HG02970 (cell line): ENCODE measurements at regions not wholly inside any gene's neighbourhood (a gene's known extent, or its start where the extent isn't known, plus 50 kb on each side); places are given as distances from the start of the nearest gene placed in this dataset.
"Not testable (repeated sequence)": the region's sequence is repeated elsewhere in the genome, so short reads cannot be mapped to it uniquely, and the experiment has no call there.

ENCODE experiments used
- ATAC-seq: cut with Tn5 transposase; IDR thresholded peaks from one replicate; pipeline ENCODE4 v1.9.1; 2021; ENCODE audit warnings: mild to moderate bottlenecking, moderate library complexity, moderate number of reproducible peaks; ENCODE audit not compliant: unreplicated experiment, low FRiP score

DNA sequence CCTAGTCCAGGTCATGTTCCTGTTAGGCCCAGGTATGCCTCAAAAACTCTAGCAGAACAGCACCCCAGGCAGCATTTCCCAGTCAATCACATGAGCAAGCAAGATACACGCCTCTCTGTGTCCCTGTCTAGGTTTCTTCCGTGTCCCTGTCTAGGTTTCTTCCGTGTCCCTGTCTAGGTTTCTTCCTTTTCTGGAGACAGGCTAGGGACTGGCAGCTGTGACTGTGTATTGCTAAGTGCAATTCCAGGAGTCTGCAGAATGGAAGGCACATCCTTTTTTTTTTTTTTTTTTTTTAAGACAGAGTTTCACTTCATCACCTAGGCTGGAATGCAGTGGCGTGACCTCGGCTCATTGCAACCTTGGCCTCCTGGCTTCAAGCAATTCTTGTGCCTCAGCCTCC lies 77.6 kb downstream of the SETD4 start:
- no peak for ATAC-seq

DNA sequence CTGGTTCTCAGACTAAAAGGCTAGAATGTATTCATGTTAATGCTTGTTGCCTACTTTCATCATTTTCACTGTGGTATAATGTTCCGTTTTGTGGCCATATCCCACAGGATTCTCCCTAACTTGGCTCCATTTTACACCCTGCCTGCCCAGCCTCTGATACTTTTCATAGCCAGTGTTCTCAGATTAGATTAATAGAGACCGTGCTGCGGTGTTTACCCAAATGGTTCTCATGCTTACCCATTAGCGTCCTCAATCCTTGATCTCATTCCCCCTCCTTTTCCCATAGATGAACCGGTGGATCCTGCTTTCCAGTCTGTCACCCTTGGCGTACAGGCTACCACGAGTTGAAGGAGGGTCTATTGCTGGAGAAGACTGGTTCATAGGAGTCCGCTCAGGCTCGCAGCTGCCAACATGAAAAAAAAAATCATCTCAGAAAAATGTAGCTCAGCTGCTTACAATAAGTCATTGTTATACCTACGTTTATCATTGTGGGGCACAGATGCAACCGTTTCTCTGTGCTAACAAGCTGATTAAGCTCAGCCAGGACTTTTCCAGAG lies 78.7 kb downstream of the SETD4 start:
- no peak for ATAC-seq

DNA sequence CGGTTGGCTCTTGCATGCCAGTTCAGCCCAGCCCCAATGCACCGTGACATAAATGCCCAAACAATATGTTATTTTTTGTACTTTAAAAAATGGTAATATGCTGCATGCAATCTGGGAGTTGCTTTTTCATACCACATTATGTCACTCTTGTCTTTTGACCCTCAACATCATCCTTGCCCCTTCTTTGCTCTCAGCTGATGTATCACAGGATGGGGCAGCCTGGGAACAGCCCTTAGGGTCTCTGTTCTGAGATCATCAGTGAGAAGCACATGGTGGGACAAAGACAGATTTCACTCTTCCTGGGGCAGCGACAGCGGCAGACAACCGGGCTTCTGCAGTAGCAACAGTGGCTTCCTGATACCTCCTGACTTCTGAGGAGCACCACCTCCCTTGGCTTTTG lies 79.5 kb downstream of the SETD4 start:
- ATAC-seq, result no peak

DNA sequence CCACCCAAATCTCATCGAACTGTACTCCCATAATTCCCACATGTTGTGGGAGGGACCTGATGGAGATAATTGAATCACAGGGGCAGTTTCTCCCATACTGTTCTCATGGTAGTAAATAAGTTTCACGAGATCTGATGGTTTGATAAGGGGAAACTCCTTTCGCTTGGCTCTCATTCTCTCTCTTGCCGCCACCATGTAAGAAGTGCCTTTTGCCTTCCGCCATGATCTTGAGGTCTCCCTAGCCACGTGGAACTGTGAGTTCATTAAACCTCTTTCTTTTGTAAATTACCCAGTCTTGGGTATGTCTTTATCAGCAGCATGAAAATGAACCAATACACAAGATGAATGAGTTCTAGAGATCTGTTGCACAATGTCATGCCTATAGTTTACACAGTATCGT lies 82.5 kb downstream of the SETD4 start:
- ATAC-seq, result not testable (repeated sequence)

DNA sequence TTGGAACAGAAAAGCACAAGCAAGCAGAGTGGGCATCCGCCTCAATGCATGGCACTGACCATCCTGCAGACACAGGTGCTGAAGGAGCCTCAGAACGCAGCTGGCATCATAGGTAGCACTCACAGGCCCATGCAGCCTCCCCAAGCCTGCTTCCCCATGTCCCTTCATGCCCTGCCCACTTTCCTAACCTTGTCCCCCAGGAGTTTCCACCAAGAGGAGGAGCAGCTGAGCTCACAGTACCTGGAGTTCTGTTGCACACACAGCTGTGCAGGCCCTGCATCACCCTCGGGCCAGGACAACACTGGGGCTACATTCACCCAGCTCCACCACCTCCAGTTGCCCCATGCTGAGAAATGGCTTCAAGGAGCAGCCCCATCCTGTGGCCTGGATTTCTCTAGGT lies 83.4 kb downstream of the SETD4 start:
- no peak for ATAC-seq

DNA sequence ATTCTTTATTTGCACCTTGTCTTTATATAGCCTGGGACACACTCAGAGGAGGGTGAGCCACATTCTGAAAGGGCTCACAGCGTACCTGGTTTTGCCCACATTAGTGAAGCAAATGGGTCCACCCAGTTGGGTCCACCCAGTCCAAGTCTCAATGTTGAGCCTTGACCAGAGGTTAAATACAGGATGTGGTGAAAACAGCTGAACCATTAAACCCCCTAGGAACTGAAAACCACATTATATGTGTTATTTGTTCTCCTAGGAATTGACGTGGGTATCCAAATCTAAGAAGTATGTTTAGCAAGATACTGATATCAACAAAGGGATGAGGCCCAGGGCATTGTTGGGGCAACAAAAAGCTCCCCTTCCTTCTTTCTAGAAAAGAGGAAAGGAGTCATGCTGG lies 83.8 kb downstream of the SETD4 start:
- ATAC-seq, result no peak

DNA sequence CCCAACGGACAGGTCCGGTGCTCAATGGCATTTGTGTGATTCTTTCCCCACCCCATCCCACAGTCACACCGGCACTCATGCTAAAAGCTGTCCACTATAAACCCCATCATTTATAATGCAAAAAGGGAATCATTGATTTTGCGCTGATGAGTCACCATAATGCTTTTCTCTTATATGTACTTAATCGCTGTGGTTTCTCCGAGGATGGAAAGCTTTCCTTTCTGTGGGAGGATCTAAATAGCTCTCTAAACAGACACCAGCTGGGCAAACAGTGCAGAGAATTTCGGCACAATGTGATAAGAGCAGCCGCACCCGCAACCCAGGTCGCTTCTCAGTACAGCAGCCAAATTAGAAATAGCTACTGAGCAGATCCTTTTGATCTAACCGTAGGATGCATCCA lies 85.6 kb downstream of the SETD4 start:
- ATAC-seq, result no peak

DNA sequence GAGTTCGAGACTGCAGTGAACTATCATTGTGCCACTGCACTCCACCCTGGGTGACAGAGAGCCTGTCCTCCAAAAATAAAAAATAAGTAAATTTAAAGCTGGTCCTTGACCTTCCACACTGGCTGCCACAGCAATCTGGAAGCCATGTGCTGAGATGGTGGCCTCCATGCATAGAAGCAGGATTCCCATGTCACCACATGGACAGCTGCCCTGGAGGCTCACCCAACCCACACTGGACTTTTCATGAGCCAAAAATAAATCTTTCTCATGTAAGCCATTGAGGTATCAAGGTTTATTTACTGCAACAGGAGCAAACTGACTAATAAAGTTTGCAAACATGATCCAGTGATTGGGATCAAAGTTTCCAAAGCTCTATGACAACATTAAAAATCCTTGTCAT lies 88.5 kb downstream of the SETD4 start:
- no peak for ATAC-seq

DNA sequence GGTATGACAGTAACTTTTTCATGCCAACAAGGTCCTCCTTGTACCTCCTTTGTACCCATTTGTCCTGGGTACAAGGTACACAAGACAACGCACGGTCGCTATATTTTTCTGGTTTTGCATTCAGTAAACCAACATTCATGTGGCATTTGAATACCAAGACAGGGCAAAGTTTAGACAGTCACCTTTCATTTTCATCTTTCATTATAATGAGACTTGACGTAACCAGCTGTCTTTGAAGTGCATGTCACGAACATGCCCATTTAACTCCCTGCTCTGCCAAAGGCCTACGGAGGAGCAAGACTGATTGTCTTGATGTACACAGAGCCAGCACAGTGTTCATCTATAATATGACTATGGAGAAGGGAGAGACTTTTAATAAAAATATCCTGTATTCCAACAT lies 91.0 kb downstream of the SETD4 start:
- no peak for ATAC-seq

DNA sequence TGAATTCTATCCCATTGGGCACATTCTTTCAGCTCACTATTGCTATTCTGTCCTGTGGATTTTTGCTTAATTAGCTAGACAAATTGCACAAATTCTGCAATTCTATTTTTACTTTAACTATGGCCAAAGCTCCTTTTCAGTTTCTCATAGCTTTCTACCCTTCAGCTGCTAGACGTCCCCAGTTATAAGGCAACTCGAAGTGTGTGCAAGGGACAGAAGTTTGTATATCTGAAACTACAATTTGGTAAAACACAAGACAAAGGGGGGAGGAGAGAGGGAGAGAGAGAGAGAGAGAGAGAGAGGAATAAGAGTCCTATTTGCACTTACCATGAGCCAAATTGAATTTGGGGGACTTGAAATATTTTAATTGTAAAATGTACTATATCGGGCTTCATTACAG lies 91.8 kb downstream of the SETD4 start:
- ATAC-seq, result no peak

DNA sequence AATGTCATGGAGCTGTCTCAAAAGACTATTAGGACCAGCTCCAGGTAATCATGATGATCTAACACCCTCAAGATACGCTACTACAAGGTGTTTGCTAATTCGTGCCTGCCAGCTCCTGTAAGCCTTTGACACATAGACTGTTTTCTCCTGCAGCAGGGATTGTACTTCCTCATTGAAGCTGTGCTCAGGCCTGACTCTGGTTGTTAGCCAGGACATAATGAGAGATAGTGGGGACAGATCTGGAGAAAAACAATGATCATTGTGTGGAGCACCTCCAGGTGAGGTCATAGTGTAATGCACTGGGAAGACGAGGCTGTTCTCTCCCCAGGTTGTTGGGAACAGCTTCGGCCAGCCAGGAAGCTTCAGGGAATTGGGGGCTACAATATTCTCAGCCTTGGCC lies 94.6 kb downstream of the SETD4 start:
- ATAC-seq, result no peak

DNA sequence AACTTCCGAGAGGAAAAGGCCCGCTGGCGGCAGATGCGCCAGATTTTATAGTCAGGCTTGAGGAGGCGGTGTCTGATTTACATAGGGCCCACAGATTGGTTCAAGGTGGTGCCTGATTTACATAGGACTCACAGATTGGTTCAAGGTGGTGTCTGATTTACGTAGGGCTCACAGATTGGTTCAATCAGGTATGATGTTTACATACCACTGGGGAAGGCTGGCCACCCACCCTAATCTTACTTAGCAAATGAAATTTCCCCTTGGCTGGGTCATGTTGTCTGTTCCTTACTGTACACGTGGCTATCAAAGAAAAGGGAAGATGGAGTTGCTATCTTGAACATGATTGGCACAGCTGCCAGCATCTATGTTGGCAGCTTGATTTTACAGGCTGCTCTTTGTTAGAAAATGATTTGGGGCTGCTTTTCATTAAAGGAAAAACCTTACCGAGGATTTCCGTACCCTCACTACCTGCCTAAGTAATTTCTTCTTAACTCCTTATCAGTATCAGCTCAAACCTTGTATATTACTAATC lies 96.3 kb downstream of the SETD4 start:
- no peak for ATAC-seq

DNA sequence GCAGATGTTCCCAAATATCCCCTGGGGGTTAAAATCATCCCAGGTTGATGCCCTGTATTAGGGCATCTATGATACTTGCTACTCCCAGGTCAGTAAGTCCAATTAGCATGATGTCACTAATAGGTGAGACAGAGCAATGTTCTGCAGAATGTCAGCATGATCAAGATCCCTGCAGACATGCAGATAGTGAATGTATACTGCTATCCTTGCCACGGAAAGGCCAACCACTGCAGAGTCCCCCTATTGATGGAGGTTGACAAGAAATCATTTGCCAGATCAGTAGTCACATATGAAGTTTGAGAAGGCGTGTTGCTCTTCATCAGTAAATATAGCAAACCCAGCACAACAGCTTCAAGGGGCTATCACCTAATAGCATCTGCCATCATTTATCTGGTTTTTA lies 97.4 kb downstream of the SETD4 start:
- no peak for ATAC-seq

DNA sequence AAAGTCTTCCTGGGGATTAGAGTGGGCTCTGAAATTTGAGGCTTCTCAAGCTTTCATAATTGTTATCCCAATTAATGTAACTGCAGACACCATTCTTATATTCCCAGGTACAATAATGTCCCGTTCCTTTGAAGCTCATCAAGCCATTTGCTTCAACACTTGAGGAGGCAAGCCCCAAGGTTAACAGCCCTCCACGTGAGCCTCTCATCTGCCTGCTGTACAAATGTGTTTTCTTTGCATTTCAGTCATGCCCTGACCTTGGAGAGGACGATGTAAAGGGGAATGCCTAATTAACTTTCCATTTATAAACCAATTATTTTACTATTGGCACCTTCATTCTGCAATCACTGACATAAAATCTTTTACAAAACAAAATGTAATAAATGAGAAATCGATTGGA lies 106.3 kb downstream of the SETD4 start:
- ATAC-seq, result no peak

DNA sequence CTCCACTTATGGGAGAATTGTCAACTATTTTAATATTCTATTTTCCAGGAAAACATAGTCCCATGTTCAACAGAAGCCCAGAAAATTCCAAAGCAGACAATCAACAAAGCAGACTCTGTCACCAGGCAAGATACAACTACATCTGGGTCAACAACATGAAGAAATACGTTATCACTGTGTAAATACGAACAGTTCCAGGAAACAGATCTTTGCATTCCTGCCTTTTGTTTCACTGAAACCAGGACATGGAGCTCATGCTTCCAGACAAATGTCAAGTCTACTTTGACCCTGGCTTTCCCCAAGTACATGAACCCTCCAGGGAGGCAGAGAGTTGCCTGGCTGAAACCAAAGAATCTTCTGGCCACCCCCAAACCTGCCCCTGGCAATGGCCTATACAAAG lies 106.7 kb downstream of the SETD4 start:
- ATAC-seq, result no peak

DNA sequence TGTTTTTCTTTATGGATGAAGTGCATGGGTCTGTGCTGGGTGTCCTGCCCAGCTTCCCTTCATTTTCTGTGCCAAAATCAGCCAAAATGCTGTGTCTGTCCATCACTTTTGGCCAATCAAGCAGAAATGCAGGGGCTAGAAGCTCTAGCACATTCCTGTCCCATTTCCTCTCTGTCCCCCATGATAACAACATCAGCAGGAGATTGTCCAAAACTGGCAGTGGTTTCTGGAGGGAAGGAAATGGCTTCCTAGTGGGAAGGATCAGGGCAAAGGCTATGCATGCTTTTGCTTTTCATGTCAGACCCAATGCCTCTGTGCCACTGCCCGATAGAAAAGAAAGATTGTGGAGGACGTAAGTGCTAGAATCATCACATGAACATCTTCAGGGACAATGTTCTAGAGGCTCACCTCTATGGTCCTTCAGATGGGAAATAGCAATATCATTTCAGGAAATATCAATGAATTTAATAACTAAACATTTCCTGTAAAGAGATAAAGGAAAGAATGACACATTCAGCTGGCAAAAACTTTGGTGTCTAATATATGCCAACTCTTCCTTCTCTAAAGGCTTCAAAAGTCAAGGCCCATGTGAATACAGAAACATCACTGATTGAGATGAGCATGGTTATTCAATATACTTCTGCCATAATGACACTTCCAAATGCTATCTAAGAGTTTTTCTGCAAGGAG lies 107.5 kb downstream of the SETD4 start:
- ATAC-seq, result no peak

DNA sequence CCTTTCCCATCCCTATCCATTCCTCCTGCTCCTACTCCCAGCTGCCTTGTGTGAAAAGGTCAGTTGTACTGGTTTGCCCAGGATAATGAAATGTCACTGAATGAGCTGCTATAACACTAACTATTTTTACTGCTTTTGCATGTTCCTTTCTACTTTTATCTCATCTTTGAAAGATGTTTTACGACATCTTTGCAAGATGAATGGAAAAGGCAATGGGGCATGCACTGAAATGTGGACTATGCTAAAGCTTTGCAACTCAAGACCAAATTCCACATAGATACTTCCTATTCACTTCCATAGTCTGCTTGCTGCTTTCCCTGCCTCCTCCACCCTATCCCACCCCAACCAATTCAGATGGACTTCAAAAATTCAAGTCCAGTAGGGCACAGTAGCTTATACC lies 111.3 kb downstream of the SETD4 start:
- no peak for ATAC-seq

DNA sequence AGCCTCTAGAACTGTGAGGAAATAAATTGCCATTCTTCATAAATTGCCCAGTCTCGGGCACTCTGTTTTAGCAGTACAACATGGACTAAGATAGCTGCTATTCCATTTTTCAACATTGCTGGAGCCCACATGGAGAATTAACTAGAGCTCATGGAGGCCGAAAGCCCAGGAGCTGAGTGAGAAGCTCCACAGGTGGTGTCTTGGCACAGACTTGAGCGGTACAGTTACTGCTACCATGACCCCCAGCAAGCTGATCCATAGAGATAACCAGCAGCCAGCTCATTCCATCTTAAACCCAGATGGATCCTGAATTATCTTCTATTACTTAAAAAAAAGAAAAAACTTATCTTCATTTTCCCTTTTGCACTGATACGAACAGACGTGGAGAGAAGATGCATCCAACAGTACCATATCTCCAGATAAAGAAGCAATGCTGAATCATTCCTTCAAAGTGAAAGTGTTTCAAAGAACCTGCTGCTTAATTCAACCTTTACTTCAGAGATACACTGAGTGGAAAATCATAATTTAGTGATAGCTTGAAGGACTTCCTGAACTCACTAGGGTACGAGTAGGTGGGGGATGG lies 115.1 kb downstream of the SETD4 start:
- no peak for ATAC-seq

DNA sequence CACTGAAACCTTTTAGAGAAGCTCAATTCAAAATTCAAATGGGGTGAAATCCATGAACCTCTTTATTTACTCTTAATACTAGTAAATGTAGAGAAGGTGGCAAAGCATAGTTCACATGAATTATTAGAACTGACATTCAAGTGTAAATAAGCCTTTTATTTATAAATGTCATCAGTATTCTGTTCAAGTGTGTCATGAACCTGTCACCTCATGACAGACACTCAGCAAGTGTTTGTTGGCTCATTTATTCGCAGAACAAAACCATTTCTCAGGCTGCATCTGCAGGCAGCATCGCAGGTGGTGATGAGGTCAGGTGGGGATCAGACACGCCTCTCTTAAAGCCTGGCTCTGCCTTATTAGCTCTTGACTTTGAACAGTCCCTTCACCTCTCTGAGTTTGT lies 116.6 kb downstream of the SETD4 start:
- ATAC-seq, result no peak

DNA sequence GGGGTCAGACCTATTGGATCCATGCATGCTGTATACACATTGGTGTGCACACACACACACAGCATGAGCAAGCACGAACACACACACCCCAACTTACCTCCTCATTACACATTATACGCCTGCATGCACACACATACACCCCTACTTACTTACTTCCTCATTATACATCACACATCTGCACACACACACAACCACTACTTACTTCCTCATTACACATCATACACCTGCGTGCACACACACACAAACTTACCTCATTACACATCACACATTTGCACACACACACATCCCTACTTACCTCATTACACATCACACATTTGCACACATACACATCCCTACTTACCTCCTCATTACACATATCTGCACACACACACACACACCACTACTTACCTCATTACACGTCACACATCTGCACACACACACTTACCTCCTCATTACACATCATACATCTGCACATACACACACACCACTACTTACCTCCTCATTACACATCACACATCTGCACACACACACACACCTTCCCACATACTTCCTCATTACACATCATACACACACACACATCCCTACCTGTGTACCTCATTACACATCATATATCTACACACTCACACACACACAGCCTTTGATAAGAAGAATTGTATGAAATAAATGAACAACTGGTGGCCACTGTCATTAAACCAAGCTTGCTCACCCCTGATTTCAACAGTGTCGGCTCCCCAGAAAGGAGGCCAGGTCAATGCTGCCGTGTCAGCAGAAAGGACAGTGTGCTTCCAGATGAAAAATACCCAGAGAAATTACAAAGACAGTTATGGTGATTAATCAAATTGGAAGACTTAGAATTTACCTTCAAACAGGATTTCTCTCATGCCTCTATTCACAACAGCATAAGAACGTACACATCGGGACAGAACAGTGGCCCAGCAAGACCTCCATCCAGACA lies 117.8 kb downstream of the SETD4 start:
- no peak for ATAC-seq
